Calu3 (cell line): ENCODE measurements at regions not wholly inside any gene's neighbourhood (a gene's known extent, or its start where the extent isn't known, plus 50 kb on each side); places are given as distances from the start of the nearest gene placed in this dataset.
"Not testable (repeated sequence)": the region's sequence is repeated elsewhere in the genome, so short reads cannot be mapped to it uniquely, and the experiment has no call there.

ENCODE experiments used
- BruUV-seq: library from RNA; stranded (reverse); fragments of 400-500 nt; replicated peaks from 2 replicates; lab custom pipeline; 2021; lab: Mats Ljungman, UMichigan
- CTCF ChIA-PET: fragments of 300-600 bp; sonication (Branson Sonifier 250); formaldehyde crosslinking; loops from one replicate; lab custom pipeline; 2022; ENCODE audit warnings: antibody characterized with exemption; lab: Charles Lee
- DNase-seq: peaks from one replicate; pipeline ENCODE4 v3.0.0; 2022
- H3K27ac Mint-ChIP-seq: one replicate; pipeline ENCODE4 v1.8.0; 2022; ENCODE audit warnings: mixed read lengths; ENCODE audit not compliant: unreplicated experiment
- H3K27me3 Mint-ChIP-seq: one replicate; pipeline ENCODE4 v1.8.0; 2022; ENCODE audit warnings: mixed read lengths; ENCODE audit not compliant: unreplicated experiment
- H3K36me3 Mint-ChIP-seq: one replicate; pipeline ENCODE4 v1.8.0; 2022; ENCODE audit warnings: mild to moderate bottlenecking, moderate library complexity, mixed read lengths; ENCODE audit not compliant: insufficient read depth, unreplicated experiment
- H3K4me1 Mint-ChIP-seq: one replicate; pipeline ENCODE4 v1.8.0; 2022; ENCODE audit warnings: mild to moderate bottlenecking, low read depth, mixed read lengths; ENCODE audit not compliant: unreplicated experiment
- H3K4me3 Mint-ChIP-seq: one replicate; pipeline ENCODE4 v1.8.0; 2022; ENCODE audit warnings: mild to moderate bottlenecking, low read depth, moderate library complexity, mixed read lengths; ENCODE audit not compliant: unreplicated experiment
- H3K9me3 Mint-ChIP-seq: one replicate; pipeline ENCODE4 v1.8.0; 2022; ENCODE audit warnings: low read depth, mixed read lengths; ENCODE audit not compliant: unreplicated experiment
- CTCF ChIP-seq: fragments of 200-600 bp; IDR thresholded peaks from one replicate; pipeline ENCODE4 v1.8.0; 2022; ENCODE audit warnings: antibody characterized with exemption; ENCODE audit not compliant: unreplicated experiment
- intact Hi-C: fragments of 100-400 bp; cut with micrococcal nuclease; formaldehyde crosslinking; loops from one replicate; pipeline ENCODE4 v1.10.0; 2022; ENCODE audit not compliant: unreplicated experiment

GRCh38 chr10:125231813-125232475 is 71.6 kb upstream of the CTBP2 start:
- BruUV-seq: no TSS peak
- CTCF ChIA-PET: no interaction called here
- H3K36me3 Mint-ChIP-seq: no peaks in the 10 kb centered on the region
- H3K4me3 Mint-ChIP-seq: no peak overlapping the region
- no peaks in the 10 kb centered on the region for H3K9me3 Mint-ChIP-seq
- H3K27me3 Mint-ChIP-seq: no peaks in the 10 kb centered on the region
- H3K27ac Mint-ChIP-seq: no peak overlapping the region
- DNase-seq: no peak
- intact Hi-C loops: no loop called here
- TF ChIP-seq CTCF: no peak
- no peaks in the 10 kb centered on the region for H3K4me1 Mint-ChIP-seq

- intact Hi-C loops: no loop called here
- Mint-ChIP-seq H3K36me3 (no peaks in the 10 kb centered on the region), H3K4me1 (no peaks in the 10 kb centered on the region), H3K4me3 (no peak overlapping the region), H3K27me3 (no peaks in the 10 kb centered on the region), H3K27ac (no peak overlapping the region), H3K9me3 (no peaks in the 10 kb centered on the region)
- CTCF ChIA-PET: no interaction called here
- TF ChIP-seq CTCF: no peak
- BruUV-seq: no TSS peak
- DNase-seq: peak; percentile 58
These were observed 70.9 kb upstream of the CTBP2 start for GRCh38 chr10:125231116-125231812.

GRCh38 chr10:125230251-125230650 is 69.9 kb upstream of the CTBP2 start:
- no peak for TF ChIP-seq CTCF
- no peaks in the 10 kb centered on the region for H3K36me3 Mint-ChIP-seq
- intact Hi-C loops: no loop called here
- no peaks in the 10 kb centered on the region for H3K27me3 Mint-ChIP-seq
- H3K27ac Mint-ChIP-seq: no peak overlapping the region
- BruUV-seq: no TSS peak
- CTCF ChIA-PET: no interaction called here
- no peak overlapping the region for H3K4me3 Mint-ChIP-seq
- H3K9me3 Mint-ChIP-seq: no peaks in the 10 kb centered on the region
- no peaks in the 10 kb centered on the region for H3K4me1 Mint-ChIP-seq
- no peak for DNase-seq

GRCh38 chr10:125228245-125228940 is 68.0 kb upstream of the CTBP2 start:
- not testable (repeated sequence) for H3K27me3 Mint-ChIP-seq

More at GRCh38 chr10:125228245-125228940, 68.0 kb upstream of the CTBP2 start:
- DNase-seq, H3K9me3 Mint-ChIP-seq, H3K27ac Mint-ChIP-seq, H3K4me3 Mint-ChIP-seq, intact Hi-C loops, BruUV-seq, H3K36me3 Mint-ChIP-seq, CTCF ChIA-PET, H3K4me1 Mint-ChIP-seq: not testable (repeated sequence)
